T-helper 1 cell treated with Interleukin-12 subunit alpha and Interleukin-12 subunit beta and Interleukin-4 antibody, amounts not matched to agents 30 μg/mL and 1 μg/mL, for 36 hours (primary cell): ENCODE measurements at regions not wholly inside any gene's neighbourhood (a gene's known extent, or its start where the extent isn't known, plus 50 kb on each side); places are given as distances from the start of the nearest gene placed in this dataset.

ENCODE experiments used
- H3K27ac Mint-ChIP-seq: one replicate; pipeline ENCODE4 v1.8.0; 2021; ENCODE audit warnings: mild to moderate bottlenecking, mixed read lengths
- H3K27me3 Mint-ChIP-seq: one replicate; pipeline ENCODE4 v1.8.0; 2021; ENCODE audit warnings: low read depth, mixed read lengths
- H3K36me3 Mint-ChIP-seq: one replicate; pipeline ENCODE4 v1.8.0; 2021; ENCODE audit warnings: low read depth, mixed read lengths
- H3K4me1 Mint-ChIP-seq: one replicate; pipeline ENCODE4 v1.8.0; 2021; ENCODE audit warnings: low read depth, mixed read lengths
- H3K4me3 Mint-ChIP-seq: one replicate; pipeline ENCODE4 v1.8.0; 2021; ENCODE audit warnings: mild to moderate bottlenecking, moderate library complexity, mixed read lengths
- H3K9me3 Mint-ChIP-seq: one replicate; pipeline ENCODE4 v1.8.0; 2021; ENCODE audit warnings: mixed read lengths

DNA sequence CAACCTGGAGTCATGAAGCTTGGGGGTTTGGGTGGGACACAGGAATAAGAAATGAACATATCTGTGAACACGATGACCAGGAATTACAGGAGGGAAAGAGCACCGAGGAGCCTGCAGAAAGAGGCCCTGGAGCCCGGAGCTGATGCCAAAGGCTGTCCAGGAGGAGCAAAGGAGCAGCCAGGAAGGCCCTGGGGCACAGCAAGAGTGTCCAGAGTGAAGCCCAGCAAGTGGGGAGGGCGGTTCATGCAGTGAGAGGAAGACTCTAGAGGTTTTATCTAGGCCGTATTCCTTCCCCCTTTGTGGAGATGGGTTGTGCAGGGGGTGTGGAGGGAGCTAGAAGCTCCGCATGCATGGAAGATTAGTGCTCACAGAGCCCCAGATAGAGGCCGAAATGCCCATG is 318.4 kb downstream of the GADD45G start:
- H3K9me3 Mint-ChIP-seq = no peaks in the 10 kb centered on the region
- H3K27ac Mint-ChIP-seq = no peak overlapping the region
- no peaks in the 10 kb centered on the region for H3K36me3 Mint-ChIP-seq
- H3K27me3 Mint-ChIP-seq = peaks cover 23% of the 10 kb centered on the region
- no peak overlapping the region for H3K4me3 Mint-ChIP-seq
- peaks cover 13% of the 10 kb centered on the region for H3K4me1 Mint-ChIP-seq

DNA sequence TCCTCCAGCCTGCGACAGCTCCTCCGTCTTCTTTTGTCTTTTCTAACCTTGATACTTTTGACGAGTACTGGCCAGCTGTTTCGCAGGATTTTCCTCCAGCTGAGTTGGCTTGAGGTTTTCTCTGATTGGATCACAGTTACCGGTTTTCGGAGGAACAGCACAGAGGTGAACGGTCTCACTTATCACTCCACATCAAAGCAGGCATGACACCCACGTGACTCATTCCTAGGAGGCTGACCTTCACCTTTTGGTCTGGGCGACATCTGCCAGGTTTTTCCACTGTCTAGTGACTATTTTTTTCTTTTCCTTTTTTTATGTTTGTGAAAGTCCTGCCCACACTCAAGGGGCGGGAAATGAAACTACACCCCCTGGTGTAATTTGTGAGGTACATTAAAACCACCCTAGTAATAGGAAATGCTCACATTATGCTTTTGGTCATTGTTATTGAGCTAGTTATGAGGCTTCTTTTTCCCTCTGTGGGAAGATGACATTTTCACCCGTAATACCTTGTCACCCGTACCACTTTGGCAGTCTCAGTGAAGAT is 319.2 kb downstream of the GADD45G start:
- H3K27me3 Mint-ChIP-seq = peaks cover 23% of the 10 kb centered on the region
- H3K36me3 Mint-ChIP-seq = no peaks in the 10 kb centered on the region
- H3K4me3 Mint-ChIP-seq = peak overlapping the region; percentile 7
- peaks cover 12% of the 10 kb centered on the region for H3K4me1 Mint-ChIP-seq
- H3K9me3 Mint-ChIP-seq = no peaks in the 10 kb centered on the region
- no peak overlapping the region for H3K27ac Mint-ChIP-seq

DNA sequence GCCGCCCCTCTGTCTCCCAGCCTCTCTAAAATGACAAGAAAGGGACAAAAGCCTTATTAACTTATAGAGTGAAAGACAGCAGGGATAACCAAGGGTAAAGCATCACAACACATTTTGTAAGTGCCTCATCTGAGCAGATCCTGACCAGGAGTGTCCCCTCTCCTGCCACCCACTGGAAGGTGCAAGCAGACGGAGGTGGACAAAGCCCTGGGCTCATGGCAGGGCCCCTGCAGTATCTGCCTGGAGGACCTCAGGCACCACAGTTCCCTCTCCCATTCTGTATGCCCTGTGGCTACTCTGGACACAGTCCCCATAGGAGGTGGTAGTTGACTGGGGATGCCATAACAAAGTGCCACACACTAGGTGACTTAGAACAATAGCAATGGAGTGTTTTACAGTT is 319.8 kb downstream of the GADD45G start:
- H3K4me3 Mint-ChIP-seq = no peak overlapping the region
- H3K27me3 Mint-ChIP-seq = peaks cover 19% of the 10 kb centered on the region
- H3K9me3 Mint-ChIP-seq = no peaks in the 10 kb centered on the region
- H3K36me3 Mint-ChIP-seq = no peaks in the 10 kb centered on the region
- H3K27ac Mint-ChIP-seq = no peak overlapping the region
- peaks cover 7% of the 10 kb centered on the region for H3K4me1 Mint-ChIP-seq

DNA sequence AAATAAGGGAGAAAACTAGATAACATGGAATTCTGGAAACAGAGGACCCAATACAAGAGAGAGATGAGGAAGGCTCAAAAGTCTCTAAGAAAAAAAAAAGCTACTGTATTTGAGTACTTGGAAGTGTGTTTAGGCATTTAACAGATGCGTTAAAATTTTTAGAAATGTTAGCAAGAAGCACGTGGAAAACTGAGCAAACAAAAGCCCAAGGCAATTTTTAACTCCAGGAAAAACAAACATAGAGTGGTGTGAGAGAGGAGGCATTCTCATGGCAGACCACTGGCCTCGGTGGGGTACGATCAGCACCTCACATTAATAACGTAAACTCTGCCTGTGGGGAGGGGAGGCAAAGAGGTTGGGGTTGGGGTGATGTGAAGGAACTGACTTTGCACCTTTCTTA is 321.4 kb downstream of the GADD45G start:
- H3K9me3 Mint-ChIP-seq = no peaks in the 10 kb centered on the region
- H3K36me3 Mint-ChIP-seq = no peaks in the 10 kb centered on the region
- no peak overlapping the region for H3K27ac Mint-ChIP-seq
- H3K4me3 Mint-ChIP-seq = no peak overlapping the region
- peaks cover 9% of the 10 kb centered on the region for H3K27me3 Mint-ChIP-seq
- H3K4me1 Mint-ChIP-seq = peaks cover 11% of the 10 kb centered on the region

DNA sequence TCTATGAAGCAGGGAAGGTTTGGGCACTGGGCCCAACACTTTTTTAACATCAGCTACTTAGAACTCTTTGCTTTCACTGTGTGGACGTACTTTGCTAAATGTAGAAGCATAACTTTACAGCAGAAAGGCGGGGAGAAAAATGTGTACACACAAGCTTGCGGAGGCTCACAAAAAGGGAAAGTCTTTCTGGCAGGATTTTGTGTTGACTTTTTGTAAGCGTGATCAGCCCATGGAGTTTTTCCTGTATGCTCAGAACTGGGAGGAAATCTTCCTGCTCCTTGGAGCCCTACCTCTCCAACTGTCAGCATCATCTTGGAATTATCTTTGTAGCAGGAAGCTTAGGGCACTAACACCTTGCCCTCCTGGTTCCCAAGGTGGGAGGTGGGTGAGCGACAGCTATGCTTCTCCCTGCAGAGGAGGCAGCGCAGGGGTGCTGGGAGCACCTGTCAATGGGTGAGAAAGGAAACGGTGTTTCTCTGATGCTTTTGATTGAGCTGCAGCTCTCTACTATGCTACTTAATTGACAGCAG is 321.9 kb downstream of the GADD45G start:
- H3K36me3 Mint-ChIP-seq = no peaks in the 10 kb centered on the region
- no peaks in the 10 kb centered on the region for H3K9me3 Mint-ChIP-seq
- H3K4me3 Mint-ChIP-seq = no peak overlapping the region
- peaks cover 11% of the 10 kb centered on the region for H3K4me1 Mint-ChIP-seq
- H3K27ac Mint-ChIP-seq = no peak overlapping the region
- peaks cover 9% of the 10 kb centered on the region for H3K27me3 Mint-ChIP-seq

DNA sequence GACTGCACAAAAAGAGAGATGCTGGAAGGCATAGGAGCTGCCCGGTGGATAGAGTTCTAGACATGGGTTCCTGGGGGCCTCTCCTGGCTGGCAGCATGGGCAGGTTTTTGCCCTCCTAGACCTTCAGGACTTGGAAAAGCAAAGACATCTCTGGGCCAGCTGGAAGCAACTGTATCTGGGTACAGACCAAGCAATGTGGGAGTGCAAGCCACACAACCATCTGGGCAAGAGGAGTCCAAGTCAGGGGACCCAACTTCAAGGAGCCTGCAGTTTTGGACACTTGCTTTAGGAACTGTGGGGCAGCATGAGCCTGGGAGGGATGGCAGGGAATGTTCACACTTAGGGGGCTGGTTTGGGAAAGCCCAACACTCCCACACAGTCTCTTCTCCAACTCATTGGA is 323.3 kb downstream of the GADD45G start:
- H3K36me3 Mint-ChIP-seq = no peaks in the 10 kb centered on the region
- H3K9me3 Mint-ChIP-seq = no peaks in the 10 kb centered on the region
- H3K4me3 Mint-ChIP-seq = no peak overlapping the region
- H3K4me1 Mint-ChIP-seq = peaks cover 11% of the 10 kb centered on the region
- peaks cover 17% of the 10 kb centered on the region for H3K27me3 Mint-ChIP-seq
- H3K27ac Mint-ChIP-seq = no peak overlapping the region

DNA sequence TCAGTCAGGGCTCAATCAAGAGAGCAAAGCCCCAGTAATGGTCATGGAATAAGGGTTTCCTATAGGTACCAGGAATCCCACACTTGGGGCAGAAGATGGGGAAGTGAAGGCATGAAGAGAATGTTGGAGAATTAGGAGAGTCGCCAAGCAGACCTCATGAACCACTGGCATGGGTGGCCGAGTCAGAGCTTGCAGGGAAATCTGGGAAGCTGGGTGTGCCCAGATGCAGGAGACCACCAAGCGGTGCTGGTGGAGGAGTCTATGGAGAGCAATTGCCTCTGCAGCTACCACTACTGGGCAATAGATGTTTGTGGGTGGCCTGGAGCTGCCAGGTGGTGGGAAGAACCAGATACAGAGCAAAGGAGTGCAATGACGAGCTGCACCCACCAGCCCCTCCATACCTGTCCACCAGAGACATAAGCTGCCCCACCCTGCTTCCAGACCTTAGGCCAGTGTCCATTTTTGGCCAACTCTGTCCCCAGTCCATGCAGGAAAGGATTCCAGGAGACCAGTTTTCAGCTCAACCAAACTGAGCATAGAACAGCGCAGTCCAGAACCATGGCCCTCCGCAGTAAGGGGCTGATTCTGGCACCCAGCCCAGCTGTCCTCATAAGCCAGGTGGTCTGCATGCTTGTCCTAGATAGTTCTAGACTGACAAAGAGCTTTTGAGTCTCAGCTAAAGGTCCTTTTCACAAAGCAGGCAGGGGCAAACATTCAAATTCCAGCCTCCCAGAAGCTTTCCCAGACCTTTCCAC is 323.9 kb downstream of the GADD45G start:
- Mint-ChIP-seq H3K9me3 (no peaks in the 10 kb centered on the region), H3K4me1 (peaks cover 9% of the 10 kb centered on the region), H3K27me3 (peaks cover 23% of the 10 kb centered on the region), H3K27ac (no peak overlapping the region), H3K36me3 (no peaks in the 10 kb centered on the region), H3K4me3 (no peak overlapping the region)

DNA sequence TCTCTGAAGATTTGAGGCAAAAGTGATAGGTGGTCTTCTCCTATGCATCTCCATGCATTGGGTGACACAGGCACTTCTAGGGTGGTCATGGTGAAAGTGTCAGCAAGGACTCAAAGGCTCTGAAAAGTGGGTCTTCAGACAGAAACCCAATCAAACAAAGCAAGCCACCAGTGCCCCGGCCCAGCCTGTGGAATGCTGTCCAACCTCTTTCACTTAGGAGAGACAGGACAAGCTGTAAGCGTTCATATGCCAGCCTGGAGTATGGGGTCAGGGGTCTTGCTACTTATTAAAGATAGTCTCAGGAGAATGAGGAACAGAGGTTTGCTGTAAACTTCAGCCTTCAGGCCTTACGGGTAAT is 324.5 kb downstream of the GADD45G start:
- Mint-ChIP-seq H3K36me3 (no peaks in the 10 kb centered on the region), H3K9me3 (no peaks in the 10 kb centered on the region), H3K27ac (no peak overlapping the region), H3K4me1 (peaks cover 5% of the 10 kb centered on the region), H3K4me3 (no peak overlapping the region), H3K27me3 (peaks cover 23% of the 10 kb centered on the region)

DNA sequence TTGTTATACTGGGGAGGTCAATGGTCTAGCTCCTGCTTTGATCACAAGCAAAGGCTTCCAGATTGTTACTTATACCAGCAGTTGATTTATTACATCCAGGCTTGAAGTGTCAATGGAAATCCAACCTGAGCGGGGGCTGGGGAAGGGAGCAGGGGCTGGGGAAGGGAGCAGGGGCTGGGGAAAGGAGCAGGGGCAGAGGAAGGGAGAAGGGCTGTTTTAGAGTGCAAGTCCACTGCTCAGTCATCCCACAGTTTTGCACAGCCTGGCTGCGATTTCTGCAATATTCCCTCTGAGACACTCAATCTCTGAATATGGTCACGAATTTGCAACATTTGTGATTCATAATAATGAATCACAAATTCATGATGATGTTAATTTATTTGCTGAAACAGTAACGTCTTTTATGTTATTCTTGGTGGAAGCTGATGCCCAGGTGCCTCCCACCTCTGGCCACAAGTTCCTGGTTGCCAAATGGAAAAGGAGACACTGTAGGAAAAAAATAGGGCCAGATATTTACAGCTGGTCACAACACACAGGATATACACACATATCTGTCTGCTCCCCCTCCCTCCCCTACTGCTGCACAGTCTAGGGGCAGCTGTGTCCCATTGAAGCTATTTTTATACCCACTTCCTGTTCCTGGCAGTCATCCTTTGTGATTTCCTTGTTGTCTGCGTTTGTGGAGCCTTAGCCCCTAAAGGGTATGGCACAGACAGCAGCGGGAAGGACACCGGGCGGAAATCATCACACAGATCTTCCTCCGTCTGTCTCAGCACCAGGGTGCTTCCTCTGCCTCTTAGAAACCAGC is 325.1 kb downstream of the GADD45G start:
- H3K27ac Mint-ChIP-seq = no peak overlapping the region
- no peak overlapping the region for H3K4me3 Mint-ChIP-seq
- no peaks in the 10 kb centered on the region for H3K9me3 Mint-ChIP-seq
- no peaks in the 10 kb centered on the region for H3K36me3 Mint-ChIP-seq
- peaks cover 5% of the 10 kb centered on the region for H3K4me1 Mint-ChIP-seq
- H3K27me3 Mint-ChIP-seq = peaks cover 23% of the 10 kb centered on the region

DNA sequence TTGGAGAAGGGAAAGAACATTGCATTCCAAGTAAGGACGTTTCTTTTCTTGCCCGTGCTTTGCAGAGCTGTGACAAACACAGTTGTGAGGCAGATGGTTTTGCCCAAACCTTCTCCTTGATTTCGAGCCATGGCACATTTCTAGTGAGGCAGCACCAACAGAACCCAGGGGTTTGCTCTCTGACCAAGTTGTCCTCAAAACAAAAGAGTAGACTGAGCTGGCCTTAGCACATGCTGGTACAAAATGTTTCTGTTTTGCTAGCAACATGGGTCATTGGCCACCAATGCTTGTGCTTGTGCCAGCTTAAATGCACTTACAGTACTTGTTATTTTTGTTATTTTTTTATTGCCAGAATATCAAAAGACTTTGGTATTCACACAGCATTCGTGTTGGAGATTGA is 328.8 kb downstream of the GADD45G start:
- H3K4me3 Mint-ChIP-seq = no peak overlapping the region
- no peaks in the 10 kb centered on the region for H3K36me3 Mint-ChIP-seq
- H3K4me1 Mint-ChIP-seq = peaks cover 7% of the 10 kb centered on the region
- H3K27ac Mint-ChIP-seq = no peak overlapping the region
- H3K27me3 Mint-ChIP-seq = peaks cover 26% of the 10 kb centered on the region
- no peaks in the 10 kb centered on the region for H3K9me3 Mint-ChIP-seq

DNA sequence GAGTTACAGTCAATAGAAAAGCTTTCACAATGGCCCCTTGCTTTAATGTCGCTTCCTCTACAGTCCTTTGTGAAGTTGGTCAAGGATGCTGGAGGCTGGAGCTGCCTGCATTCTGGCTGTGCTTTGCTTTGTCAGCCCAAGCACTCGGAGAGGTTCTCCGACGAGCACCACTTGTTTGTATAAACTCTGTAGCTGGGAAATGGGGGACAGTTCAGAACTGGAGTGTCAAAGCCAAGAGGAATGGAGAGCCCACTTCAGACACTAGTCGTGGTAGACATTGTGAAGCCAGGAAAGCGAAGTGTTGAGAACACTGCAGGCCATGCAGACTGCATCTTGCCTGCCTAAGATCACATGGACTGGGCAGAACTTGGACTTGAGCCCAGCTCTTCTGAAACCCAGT is 330.3 kb downstream of the GADD45G start:
- Mint-ChIP-seq H3K4me3 (no peak overlapping the region), H3K9me3 (no peaks in the 10 kb centered on the region), H3K36me3 (no peaks in the 10 kb centered on the region), H3K27me3 (peaks cover 32% of the 10 kb centered on the region), H3K4me1 (peaks cover 5% of the 10 kb centered on the region), H3K27ac (no peak overlapping the region)

DNA sequence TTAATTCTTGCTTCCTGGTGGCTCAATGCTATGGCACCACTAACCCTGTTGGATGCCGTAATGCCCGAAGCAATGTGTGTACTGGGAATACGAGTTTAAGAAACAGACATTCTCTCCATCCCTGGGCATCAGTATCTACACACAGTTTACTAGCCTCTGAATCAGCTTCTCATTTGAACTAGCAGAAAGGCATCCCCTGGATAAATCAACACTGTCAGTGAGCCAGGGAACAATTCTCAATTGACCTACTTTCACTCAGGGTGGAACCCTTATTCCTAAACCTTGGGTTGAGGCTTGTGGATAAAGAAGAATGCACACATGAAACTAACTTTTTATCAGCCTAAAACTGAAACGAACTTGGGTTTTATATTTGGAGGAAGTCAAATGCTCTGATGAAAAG is 331.0 kb downstream of the GADD45G start:
- Mint-ChIP-seq H3K9me3 (no peaks in the 10 kb centered on the region), H3K27ac (no peak overlapping the region), H3K36me3 (no peaks in the 10 kb centered on the region), H3K4me1 (peaks cover 2% of the 10 kb centered on the region), H3K27me3 (peaks cover 32% of the 10 kb centered on the region), H3K4me3 (no peak overlapping the region)

DNA sequence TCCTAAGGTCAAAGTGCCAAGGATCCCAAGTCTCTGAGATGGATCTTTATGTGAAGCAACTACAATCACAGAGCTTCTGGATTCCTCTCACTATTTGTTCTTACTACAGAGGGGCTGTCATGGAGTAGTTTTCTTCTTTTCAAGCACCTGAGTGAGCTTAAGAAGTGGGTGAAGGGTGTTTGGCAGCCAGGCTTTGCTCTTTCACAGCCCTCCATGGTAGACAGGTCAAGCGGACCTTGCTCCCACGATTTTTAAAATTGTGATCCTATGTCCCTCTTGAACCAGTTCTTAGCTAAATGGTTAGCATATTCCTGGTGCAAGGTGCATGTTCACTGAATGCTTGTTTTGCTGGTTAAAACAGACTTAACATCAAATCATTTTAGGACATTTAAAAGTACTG is 332.2 kb downstream of the GADD45G start:
- Mint-ChIP-seq H3K27me3 (peaks cover 33% of the 10 kb centered on the region), H3K27ac (no peak overlapping the region), H3K4me3 (no peak overlapping the region), H3K4me1 (peaks cover 8% of the 10 kb centered on the region), H3K9me3 (no peaks in the 10 kb centered on the region), H3K36me3 (no peaks in the 10 kb centered on the region)

DNA sequence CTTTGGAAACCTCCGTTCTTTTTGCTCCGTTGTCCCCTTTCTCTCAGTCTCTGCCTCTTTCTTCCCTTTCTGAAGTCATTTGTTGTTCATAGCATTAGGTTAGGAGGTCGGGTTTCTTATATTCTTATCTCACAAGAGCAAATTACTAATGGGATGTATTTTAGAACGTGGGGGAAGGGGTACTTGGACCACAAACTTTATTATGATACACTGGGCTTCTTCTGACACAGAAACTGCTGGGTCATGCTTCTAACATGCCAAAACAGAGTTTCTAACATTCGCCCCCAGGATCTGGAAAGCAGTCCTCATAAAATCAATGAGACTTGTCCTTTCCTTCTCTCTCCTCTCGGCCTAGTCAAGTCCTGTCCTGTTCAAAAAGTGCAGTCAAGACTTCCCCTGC is 334.4 kb downstream of the GADD45G start:
- H3K4me1 Mint-ChIP-seq = peaks cover 9% of the 10 kb centered on the region
- peaks cover 26% of the 10 kb centered on the region for H3K27me3 Mint-ChIP-seq
- no peaks in the 10 kb centered on the region for H3K9me3 Mint-ChIP-seq
- H3K36me3 Mint-ChIP-seq = no peaks in the 10 kb centered on the region
- no peak overlapping the region for H3K4me3 Mint-ChIP-seq
- no peak overlapping the region for H3K27ac Mint-ChIP-seq
